Hematopoietic multipotent progenitor cell treated with erythropoietin and hydrocortisone succinate and interleukin-3 and kit ligand, for 4 days (in vitro differentiated cells): ENCODE measurements at regions not wholly inside any gene's neighbourhood (a gene's known extent, or its start where the extent isn't known, plus 50 kb on each side); places are given as distances from the start of the nearest gene placed in this dataset.

Experiments
- DNase-seq: peaks from one replicate; pipeline ENCODE4 v3.0.0-alpha.2; 2015

DNA sequence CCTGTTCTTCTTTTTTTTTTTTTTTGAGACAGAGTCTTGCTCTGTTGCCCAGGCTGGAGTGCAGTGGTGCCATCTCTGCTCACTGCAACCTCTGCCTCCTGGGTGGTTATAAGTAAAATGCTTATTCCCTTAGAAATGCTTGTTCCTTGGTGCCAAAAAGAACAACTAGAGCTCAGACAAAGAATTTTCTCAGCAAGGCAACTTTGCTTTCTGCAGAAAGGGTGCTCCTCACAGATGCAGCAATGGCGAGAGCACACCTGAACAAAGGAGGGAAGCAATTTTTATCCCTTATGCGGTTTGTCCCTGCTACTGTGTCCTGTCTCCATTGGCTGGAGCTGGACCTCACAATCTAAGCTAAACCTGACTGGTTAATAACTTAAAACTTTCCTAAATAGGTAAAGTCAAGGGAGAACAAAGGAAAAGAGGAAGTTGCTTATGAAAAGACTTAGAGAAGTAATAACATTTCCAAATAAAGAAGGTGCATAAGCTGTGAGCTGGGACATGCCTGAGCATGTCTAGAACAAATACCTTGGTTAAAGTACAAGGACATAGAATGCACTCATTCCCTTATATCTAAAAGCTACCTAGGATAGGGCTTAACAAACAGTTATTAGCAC is 90.0 kb upstream of the PRR5 start:
- DNase-seq: no peak

DNA sequence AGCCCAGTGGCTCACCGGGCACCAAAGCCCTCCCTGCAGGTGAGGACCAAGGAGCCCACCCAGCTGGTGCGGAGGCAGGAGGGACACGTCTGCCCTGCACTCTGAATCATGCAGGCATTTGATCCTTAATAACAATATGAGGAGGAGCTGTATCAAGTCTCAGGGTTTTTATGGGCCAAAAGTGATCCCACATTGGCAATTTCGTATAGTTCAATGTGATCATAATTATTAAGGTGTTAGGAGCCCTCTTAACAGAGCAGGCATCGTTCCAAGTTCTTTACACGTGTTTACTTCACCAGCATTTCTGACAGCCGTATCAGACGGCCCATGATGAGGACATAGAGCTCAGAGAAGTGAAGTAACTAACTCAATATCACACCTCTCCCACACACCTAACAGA is 91.9 kb upstream of the PRR5 start:
- DNase-seq: no peak

DNA sequence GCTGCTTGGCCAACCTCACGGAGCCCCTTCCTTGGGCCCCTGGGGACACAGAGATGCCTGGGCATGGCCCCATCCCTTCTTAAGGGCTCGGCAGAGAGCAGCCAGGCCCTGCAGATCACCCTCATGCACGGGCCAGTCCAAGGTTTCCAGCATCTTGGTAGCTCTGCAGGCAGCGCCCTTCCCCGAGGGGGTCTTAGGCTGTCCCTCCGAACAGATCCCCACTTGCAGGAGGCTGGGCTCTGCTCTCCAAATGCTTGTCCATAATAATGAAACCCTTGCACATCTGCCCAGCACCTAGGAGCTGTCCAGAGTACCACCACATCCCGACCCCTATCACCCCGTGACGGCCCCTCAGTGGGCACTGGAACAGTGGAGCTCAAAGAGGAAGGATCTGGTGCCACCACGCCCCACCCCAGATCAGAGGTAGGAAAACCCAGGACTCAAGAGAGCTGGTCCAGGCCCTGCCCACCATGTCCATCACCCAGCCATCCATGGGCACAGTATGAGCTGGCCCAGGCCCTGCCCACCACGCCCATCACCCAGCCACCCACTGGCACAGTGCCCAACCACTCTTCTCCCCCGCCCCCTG is 92.5 kb upstream of the PRR5 start:
- no peak for DNase-seq

DNA sequence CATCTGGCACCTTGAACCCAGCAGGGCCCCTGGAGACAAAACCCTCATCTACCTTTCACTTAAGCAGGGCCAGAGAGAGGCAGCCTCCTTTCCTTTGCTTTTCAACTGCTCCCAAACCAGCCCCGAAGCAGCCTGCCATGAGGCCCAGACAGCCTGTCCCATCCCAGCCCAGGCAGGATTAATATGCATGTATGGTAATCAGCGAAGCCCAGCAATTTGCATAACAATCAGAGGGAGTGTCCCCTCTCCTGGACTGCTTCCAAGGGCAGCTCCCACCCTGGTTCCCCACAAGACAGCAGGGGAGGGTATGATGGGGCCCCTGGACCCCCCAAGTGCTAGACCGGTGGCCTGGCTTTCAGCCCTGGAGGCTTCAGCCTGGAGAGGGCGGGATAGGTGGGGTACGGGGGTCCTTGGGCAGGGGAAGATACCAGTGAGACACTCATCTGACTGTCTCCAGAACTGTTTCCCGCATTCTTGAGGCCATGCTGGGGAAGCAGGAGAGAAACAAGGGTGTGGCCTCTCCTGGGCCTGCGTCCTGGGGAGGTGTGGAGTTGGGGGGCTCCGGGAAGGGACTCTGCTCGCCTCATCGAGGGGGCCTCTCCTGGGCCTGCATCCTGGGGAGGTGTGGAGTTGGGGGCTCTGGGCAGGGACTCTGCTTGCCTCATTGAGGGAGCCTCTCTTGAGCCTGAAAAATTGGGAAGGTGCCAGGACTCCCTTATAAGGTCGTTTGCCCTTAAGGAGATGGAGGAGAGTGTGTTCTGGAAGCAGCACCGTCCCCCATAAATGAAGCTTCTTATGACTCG is 93.2 kb upstream of the PRR5 start:
- no peak for DNase-seq

DNA sequence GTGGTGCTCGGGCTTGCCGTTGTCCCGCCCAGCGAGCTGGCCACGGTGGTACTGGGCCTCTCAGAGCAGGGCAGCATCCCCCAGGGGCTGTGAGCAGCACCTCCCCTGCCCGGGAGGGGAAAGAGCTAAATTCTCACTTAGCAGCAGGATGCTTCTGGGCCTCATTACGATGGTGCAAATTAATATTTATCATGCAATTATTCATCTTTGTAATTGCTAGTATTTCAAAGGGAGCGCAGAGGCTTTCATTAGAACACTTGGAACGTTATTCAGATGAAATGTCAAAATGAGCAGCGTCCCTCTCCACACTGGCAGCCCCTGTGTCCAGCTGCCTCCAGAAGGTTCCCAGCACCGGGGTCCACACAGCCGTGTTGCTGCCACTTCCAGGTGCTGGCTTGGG is 95.9 kb upstream of the PRR5 start:
- no peak for DNase-seq

DNA sequence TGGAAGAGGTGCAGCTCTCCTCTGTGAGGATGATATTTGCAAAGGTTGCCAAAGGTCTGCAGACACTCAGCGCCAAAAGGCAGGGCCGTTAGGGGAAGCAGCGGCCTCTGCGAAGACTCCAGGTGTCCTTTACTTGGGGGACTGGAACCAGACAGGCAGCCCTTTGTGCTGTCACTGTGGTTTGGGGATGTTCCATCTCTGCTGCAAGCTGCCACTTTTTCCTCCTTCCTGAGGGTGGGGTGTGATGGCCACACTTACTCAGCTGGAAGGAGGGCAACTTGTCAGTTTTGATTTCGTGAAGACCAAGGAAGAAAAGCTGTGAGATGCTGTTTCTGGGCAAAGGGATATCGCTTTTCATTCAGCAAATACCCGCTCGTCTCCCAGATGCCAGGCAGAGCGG is 96.5 kb upstream of the PRR5 start:
- peak; percentile 56 for DNase-seq

DNA sequence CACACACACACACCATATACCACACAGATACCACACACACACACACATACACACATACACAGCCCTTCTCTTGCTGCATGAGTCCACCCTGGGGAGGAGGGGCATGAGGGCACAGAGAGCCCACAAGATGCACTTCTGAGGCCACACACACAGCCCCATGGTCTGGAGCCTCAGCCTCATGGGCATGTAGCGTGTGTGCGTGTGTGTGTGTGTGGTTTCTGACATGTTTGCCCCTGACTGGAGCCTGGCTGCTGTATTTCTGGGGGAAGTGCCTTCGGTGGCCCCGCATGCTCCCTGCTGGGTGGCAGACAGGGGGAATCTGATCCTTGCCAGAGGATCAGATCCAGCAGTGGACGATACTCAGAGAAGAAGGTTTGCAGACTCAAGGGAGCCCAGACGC is 97.0 kb upstream of the PRR5 start:
- DNase-seq: no peak

DNA sequence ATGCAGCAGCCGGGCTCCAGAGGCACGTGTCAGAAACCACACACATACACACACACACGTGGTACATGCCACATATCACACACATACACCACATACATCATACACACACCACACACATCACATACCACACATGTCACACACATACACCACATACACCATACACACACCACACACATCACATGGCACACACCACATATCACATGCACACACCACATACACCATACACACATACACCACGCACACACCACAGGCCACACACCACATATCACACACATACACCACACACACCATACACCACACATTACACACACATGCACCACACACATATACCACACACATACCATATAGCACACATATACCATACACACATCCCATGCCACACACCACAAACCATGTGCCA is 97.5 kb upstream of the PRR5 start:
- no peak for DNase-seq

DNA sequence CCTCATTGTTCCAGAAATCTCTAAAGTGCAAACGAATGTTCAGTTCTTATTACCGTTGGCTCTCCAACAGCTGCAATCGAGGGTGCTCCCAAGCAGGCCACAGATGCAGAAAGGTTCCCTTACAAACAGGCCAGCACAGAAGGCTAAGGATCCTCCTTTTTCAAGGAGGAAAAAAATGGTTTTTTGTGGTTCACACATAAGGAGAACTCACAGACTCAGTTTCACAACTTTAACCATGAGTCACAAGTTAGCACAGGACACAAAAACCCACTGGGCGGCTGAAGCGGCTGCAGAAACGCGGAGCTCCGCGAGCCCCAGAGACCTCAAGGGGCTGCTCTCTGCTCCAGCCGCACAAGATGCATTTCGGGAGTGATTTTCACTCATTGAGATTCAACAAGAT is 98.2 kb upstream of the PRR5 start:
- DNase-seq: peak; percentile 49

DNA sequence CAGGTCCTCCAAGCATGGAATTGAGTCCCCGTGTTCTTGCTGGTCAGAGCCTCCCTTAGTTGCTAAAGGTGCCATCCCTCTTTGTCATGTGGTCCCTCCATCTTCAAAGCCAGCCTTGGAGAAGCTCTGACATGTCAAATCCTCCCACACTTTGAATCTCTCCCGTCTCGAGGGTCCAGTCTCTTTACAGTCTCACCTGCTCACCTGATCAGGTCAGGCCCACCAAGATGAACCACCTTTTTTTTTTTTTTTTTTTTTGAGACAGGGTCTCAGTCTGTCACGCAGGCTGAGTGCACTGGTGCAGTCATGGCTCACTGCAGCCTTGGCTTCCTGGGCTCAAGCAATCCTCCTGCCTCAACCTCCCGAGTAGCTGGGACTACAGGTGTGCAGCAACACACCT is 100.3 kb upstream of the PRR5 start:
- DNase-seq: no peak

DNA sequence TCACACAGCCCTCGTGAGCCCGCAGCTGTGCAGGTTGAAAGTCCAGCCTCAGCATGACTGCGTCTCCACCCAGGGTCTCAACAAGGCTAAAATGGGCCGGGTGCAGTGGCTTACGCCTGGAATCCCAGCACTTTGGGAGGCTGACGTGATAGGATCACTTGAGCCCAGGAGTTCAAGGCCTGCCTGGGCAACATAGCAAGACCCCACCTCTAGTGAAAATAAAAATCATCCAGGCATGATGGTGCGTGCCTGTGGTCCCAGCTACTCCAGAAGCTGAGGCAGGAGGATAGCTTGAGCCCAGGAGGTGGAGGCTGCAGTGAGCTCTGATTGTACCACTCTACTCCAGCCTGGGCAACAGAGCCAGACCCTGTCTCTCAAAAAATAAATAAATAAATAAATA is 100.8 kb upstream of the PRR5 start:
- DNase-seq: no peak

DNA sequence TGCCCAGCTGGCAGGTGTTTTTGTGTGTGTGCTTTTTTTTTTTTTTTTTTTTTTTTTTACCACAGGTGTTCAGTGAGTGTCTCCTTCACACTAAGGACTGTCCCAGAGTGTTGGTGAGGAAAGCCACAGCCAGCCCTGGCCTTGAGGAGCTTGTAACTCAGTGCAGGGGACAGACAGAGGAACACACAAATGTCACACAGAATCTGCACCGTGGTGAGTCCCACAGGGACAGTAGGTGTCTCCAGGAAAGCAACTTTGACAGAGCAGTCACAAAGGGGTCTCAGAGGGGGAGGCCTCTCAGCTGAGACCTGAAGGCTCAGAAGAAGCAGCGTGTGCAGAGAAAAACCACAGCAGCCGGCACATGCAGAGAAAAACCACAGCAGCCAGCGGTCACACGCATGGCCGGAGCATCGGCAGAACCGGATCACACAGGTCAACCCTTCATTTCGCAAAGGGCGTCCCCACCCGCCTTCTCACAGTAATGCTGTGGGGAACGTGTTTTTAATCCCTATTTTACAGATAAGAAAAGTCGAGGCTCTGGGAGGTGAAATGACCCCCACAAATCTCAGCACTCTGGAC is 101.7 kb upstream of the PRR5 start:
- no peak for DNase-seq

DNA sequence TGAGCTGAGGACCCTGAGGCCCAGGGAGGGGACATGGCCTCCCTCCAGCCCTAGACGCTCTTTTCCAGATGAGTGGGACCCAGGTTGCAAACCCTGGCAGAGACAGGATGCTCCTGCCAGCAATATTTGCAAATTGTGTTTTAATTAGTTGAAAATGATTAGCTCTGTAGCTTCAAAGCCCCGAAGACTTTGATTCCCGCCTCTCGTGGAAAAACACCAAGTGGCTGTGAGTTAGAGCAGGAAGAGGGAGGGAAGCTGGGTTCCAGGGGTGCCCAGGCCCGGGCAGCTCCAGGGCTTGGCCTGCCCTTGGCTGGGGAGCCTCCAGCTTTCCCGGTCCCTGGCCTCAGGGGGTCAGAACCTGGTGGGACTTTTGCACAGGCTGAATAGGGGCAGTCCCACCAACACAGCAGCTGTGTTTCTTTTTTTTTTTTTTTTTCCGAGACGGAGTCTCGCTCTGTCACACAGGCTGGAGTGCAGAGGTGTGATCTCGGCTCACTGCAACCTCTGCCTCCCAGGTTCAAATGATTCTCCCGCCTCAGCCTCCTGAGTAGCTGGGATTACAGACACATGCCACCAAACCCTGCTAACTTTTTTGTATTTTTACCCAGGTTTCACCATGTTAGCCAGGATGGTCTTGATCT is 101.6 kb upstream of the RTL6 start:
- DNase-seq: no peak

DNA sequence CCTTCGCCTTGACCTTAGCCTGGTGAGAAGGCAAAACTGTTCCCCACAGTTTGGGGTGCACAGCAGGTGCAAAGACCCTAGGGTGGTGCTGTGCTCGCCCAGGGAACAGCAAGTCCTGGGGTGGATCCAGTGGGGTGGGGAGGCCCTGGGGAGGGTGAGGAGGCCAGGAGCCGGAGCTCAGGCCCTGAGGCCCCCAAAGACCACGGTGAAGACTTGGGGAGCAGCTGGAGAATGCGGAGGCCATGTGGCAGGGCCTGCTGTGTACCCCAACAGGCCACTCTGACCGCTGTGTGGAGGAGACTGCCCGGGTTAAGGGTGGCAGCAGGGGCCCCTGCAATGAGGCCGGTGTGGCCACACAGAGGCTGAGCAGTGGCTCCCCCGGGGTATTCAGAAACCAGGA is 101.1 kb upstream of the RTL6 start:
- DNase-seq: no peak

DNA sequence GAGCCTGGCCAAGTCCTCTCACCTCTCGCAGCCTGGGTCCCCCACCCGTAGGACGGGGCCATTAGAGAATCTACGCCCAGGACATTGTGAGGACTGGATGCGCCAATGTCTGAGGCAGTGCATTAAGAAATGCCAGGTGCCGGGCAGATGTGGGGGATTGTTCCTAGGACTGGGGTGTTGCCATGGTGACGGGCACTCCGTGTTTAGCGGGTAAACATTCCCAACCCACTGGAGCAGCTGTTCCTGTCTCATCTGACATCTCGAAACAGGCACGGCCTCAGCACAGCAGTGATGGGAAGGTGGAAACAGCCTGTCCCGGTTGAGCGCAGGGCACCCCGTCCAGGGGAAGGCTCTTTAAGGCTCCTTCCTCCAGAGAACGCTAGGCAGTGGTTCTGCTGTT is 99.6 kb upstream of the RTL6 start:
- no peak for DNase-seq

DNA sequence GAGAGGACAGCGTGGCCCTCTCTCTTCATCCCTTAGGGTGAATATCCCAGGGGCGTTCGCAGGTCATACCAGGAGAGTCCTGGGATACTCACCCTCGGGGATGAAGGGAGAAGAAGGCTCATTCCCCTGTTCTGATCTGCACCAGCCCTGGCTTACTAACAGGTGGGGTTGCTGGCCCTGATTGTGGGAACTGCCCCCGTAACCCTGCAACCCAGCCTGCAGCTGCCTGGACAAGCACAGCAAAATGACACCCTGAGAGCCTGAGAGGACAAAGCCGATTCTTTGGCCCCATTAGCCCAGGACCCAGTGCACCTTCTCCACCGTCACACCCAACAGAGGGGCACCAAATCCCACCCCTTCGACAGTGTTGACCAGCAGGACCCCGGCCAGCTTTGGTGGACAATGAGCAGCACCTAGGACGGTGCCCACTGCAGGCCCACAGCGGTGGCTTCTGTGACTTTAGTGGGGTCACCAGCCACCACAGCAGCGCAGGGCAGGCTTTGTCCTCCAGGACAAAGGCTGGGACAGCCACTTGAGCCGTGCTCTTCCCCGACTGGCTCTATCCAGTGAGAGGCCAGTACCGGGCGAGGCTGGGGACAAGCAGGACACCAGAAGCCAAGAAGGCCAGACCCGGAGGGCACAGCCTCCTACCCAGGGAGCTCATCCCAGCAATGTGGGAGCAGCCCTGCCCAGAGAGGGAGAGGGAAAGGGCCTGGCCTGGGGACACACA is 98.5 kb upstream of the RTL6 start:
- no peak for DNase-seq

DNA sequence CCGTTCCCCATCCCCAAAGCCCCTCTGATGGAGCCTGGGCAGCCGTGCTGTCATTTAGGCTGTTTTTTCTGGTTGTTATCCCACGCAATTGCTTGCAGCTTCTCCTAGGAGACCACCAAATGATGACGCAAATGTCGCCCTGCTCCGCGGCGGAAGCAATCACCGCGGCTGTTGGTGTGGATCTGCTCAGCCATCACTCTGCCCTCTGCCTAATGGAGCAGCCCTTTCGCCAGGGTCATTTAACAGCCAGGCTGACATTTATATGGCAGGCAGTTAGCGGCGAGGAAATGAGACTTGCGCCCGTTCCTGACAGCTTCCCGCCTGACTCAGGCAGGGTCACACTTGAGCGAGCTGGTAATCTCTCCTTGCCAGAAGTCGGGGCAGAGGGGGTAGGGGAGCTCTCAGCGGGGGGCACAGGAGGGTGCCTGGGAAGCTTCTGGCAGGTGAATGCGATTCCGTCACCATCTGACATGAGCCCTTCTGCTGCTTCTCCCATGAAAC is 97.9 kb upstream of the RTL6 start:
- peak; percentile 43 for DNase-seq

DNA sequence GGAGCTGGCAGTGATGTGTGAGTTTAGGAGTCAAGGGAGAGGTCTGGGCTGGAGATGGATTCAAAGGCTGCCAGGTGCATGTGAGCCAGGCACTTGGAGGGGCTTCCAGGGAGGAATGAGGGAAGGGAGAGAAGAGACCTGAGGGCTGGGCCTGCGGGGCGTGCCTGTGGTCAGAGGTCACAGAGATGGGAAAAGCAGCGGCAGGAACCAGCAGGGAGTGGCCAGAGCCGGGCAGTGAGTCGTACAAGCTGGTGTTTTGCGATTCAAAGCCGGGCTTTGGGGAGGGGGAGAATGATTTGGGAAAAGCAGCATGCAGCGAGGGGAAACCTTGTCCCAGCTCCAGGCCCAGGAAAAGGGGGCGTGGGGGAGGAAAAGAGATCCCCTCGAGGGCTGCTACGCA is 96.9 kb upstream of the RTL6 start:
- DNase-seq: no peak

DNA sequence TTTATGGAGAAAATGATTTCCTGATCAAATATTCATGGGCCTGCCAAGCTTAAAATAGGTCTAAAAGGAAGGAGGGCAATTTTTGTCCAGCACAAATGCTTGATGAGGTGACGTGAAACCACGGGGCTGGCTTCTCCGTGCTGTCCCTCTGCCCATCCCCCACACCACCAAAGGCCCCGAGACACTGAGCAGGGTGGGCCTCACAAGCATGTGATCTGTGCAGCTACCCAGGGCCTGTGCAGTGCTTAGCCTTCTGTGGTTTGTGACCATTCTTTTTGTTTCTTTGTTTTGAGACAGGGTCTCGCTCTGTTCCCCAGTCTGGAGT is 94.8 kb upstream of the RTL6 start:
- no peak for DNase-seq

DNA sequence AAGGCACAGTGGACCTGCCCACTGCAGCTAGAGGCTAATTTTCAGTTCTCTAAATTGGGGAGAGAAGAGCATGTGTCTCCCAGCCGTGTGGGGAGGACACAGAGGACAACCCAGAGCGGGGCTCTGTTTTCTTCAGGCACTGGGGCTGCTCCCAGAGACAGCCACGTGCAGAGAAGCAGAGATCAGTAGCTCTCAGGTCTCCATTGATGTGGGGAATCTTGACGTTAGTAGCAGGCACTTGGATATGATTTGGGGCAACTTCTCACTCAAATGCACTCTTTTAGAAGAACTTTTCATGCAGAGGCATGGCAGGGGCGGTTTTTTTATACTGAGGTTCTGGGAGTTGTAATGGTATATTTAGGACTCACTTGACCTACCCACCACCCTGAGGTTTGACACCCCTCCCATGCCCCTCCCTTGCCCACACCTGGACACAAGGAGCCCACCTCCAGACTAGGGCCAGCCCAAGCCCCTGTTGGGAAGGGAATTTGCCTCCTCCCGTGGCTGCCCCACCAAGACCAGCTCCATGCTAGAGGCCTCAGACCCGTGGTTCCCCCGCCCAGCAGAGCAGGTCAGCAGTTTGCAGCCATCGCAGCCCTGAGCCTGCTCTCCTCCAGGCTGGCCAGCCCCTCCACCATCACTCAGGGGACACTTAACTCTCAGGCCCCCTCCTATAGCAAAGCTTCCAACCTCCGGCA is 94.2 kb upstream of the RTL6 start:
- no peak for DNase-seq

DNA sequence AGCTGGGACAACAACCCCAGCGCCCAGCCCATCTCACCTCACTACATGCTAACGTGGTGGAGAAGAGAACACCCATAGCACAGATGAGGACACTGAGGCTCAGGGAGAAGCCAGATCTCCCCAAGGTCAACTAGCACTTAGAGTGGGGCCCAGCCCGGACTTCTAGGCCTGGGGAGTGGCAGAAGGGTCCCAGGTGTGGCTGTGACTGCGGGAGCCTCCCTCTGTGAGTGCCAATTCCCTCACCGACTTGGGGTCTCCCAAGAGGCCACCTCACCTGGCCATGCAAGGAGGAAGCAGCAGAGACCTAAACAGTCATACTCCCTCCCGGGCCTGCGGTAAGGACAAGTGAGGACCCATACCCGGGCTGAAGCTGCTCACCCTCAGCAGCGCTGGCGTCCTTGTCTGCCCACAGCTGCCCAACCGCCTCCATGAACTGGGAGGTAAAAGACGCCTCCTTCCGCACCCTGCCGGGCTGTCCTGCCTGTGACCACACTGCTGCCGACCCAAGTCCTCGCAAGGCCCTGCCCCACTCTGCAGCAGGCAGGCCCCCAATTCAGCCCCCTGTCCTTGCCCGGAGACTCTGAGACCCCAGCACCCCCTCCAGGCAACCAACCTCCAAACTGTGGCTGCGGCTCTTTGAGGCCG is 93.2 kb upstream of the RTL6 start:
- no peak for DNase-seq

DNA sequence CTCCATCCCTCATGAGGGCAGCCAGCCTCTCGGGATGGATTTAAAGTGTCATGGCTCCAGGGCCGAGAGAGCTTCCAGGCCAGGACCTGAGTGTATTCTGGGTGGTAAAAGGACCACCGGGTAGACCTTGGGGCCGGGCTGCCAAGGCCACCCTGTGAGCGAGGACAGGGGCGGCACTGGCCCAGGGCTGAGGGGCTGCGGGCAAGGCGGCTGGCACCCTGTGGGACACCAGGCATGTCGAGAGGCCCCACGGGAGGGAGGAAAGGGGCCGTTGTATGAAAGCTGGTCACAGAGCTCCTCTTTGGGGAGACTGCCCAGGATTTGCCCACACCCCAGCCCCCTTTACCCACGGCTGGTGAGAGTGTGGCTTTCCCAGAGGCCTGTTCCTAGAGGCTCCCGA is 92.3 kb upstream of the RTL6 start:
- DNase-seq: no peak
